ENCODE measurements at regions not wholly inside any gene's neighbourhood (a gene's known extent, or its start where the extent isn't known, plus 50 kb on each side); places are given as distances from the start of the nearest gene placed in this dataset.

DNA sequence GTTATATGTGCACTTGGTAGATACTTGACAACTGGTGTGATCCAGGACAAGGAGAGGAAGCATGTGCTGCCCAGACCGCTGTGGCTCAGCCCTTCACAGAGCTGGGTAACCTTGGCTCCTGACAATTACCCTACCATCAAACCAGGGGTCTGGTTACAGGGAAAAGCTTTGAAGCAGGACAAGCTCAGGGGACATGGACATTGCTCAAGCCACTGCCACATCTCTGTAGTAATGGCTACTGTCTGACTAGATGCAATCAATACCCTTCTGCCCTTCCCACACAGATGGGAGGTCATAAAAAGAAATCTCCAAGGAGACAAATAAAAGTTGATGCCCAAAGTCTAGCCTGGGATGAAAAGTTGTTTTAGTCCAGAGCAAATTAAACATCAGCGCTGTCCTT, 577.4 kb downstream of the MED13L start:
- DNase-seq = no peak
- Mint-ChIP-seq H3K27me3 (peaks cover 3 to 17% (median 7%) of the 10 kb centered on the region in 5 donors), H3K4me1 (no peaks in the 10 kb centered on the region), H3K9me3 (peaks cover 0 to 13% (median 5%) of the 10 kb centered on the region in 9 donors), H3K4me3 (no peak overlapping the region), H3K27ac (no peak overlapping the region), H3K36me3 (no peaks in the 10 kb centered on the region)
- POLR2A ChIA-PET = no interaction called here
- ATAC-seq = no peak

GRCh38 chr12:115698257-115698656, 579.2 kb downstream of the MED13L start:
- no peak for DNase-seq
- Mint-ChIP-seq H3K36me3 (no peaks in the 10 kb centered on the region), H3K27ac (no peak overlapping the region), H3K4me1 (no peaks in the 10 kb centered on the region), H3K4me3 (no peak overlapping the region), H3K27me3 (peaks cover 6 to 17% (median 11%) of the 10 kb centered on the region in 5 donors), H3K9me3 (peaks cover 0 to 16% (median 4%) of the 10 kb centered on the region in 9 donors)
- POLR2A ChIA-PET = no interaction called here
- no peak for ATAC-seq

GRCh38 chr12:115697340-115697739, 580.2 kb downstream of the MED13L start:
- H3K4me1 Mint-ChIP-seq = no peaks in the 10 kb centered on the region
- ATAC-seq (no peak), DNase-seq (no peak)
- peaks cover 0 to 16% (median 4%) of the 10 kb centered on the region in 9 donors for H3K9me3 Mint-ChIP-seq
- no peaks in the 10 kb centered on the region for H3K36me3 Mint-ChIP-seq
- peaks cover 6 to 17% (median 11%) of the 10 kb centered on the region in 5 donors for H3K27me3 Mint-ChIP-seq
- H3K27ac Mint-ChIP-seq = no peak overlapping the region
- no peak overlapping the region for H3K4me3 Mint-ChIP-seq
- POLR2A ChIA-PET = no interaction called here

DNA sequence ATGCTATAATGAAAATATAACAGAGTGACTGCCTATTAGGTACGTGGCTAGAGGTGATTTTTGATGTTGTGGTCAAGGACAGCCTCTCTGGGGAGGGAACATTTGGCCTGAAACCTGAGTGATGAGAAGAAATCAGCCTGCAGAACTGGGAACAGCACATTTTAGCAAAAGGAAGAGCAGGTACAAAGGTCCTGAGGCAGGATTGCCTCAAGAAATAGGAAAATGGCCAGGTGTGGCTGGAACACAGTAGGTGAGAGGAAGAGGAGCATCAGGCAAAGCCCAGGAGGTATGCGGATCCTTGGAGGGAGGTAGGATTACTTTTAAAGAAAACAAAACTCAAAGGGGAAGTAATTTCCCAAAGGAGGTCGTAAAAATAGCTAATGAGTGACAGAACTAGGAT, 582.9 kb downstream of the MED13L start:
- ATAC-seq (no peak), DNase-seq (no peak)
- Mint-ChIP-seq H3K27me3 (peaks cover 7 to 25% (median 11%) of the 10 kb centered on the region in 5 donors), H3K36me3 (peaks cover 0 to 2% (median 0%) of the 10 kb centered on the region in 3 donors), H3K4me1 (no peaks in the 10 kb centered on the region), H3K27ac (no peak overlapping the region), H3K4me3 (no peak overlapping the region), H3K9me3 (peaks cover 0 to 13% (median 0%) of the 10 kb centered on the region in 9 donors)
- POLR2A ChIA-PET = no interaction called here

- H3K4me1 Mint-ChIP-seq = no peaks in the 10 kb centered on the region
- POLR2A ChIA-PET = no interaction called here
These were observed 583.5 kb downstream of the MED13L start for GRCh38 chr12:115693970-115694369.

DNA sequence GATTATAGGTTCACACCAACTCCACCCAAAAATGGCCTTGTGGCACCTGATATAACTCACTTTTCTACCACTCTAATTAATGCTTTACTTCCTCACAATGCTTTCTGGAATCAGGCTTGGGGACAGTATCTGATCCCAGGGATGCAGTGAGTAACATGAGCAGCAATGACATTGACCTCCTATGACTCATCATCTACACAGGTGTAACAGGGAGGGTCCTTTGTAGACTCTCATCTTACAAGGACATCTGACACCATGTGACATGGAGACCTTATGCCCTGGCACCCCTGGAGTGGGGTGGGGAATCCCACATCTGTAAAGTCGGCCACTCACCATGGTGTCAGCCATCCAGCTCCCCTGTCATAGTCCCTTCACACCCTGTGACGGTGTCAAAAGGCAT, 586.4 kb downstream of the MED13L start:
- Mint-ChIP-seq H3K4me3 (no peak overlapping the region), H3K4me1 (no peaks in the 10 kb centered on the region), H3K36me3 (peaks cover 0 to 5% (median 0%) of the 10 kb centered on the region in 3 donors), H3K9me3 (peaks cover 0 to 9% (median 0%) of the 10 kb centered on the region in 9 donors), H3K27me3 (peaks cover 7 to 33% (median 26%) of the 10 kb centered on the region in 5 donors), H3K27ac (no peak overlapping the region)
- ATAC-seq (no peak), DNase-seq (no peak)
- POLR2A ChIA-PET = no interaction called here

More at GRCh38 chr12:115693970-115694369, 583.5 kb downstream of the MED13L start:
- peaks cover 7 to 29% (median 15%) of the 10 kb centered on the region in 5 donors for H3K27me3 Mint-ChIP-seq
- peaks cover 0 to 13% (median 0%) of the 10 kb centered on the region in 9 donors for H3K9me3 Mint-ChIP-seq
- no peak overlapping the region for H3K27ac Mint-ChIP-seq
- H3K36me3 Mint-ChIP-seq = peaks cover 0 to 5% (median 0%) of the 10 kb centered on the region in 3 donors
- no peak overlapping the region for H3K4me3 Mint-ChIP-seq
- DNase-seq (no peak), ATAC-seq (no peak)

DNA sequence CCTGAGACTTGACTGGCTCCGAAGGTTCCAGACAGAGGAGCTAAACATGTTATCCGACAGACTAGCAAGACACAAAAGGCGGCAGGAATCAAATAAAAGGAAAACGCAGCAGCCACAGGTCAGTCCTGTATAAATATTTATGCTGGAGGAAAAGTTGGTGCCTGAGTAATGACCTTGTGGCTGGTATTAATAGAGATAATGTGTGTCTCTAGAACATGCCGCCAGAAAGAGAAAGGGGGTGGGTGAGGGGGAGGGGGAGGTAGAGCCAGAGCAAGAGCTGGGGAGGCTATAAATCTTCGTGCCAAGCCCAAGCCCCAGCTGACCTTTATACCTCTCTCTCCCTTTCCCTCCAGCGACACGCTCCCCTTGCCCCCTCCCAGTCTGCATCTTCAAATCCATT, 590.4 kb downstream of the MED13L start:
- H3K4me1 Mint-ChIP-seq = no peaks in the 10 kb centered on the region
- H3K27ac Mint-ChIP-seq = no peak overlapping the region
- peaks cover 0 to 25% (median 16%) of the 10 kb centered on the region in 5 donors for H3K27me3 Mint-ChIP-seq
- peaks cover 0 to 5% (median 0%) of the 10 kb centered on the region in 3 donors for H3K36me3 Mint-ChIP-seq
- ATAC-seq = no peak
- no peak for DNase-seq
- POLR2A ChIA-PET = no interaction called here
- peaks cover 0 to 5% (median 2%) of the 10 kb centered on the region in 9 donors for H3K9me3 Mint-ChIP-seq
- no peak overlapping the region for H3K4me3 Mint-ChIP-seq

DNA sequence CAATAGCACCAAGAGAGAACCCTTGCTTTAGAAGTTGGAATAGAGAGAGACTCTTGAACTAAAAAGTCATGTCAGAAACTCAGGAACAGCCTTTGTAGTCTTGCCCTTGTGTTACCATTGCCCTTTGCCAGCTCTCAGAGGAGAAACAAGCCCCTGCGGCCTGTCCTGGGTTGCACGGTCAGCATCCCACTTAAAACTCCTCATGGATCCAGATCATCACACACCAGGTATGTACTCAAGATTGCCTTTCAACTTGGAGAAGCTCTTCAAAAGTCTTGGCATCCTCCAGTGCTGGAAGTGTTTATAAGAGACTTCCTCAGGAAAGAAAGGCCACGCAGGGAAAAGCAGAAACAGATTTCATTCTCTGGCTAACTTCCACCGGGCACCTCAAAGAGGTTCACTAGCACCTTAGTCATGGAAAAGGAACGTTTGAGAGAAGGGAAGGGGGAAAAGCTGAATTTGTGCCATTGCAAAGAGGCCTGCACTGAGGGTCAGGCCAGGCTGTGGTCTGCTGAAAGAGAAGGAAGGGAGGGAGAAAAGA, 594.2 kb downstream of the MED13L start:
- peaks cover 0 to 15% (median 9%) of the 10 kb centered on the region in 5 donors for H3K27me3 Mint-ChIP-seq
- POLR2A ChIA-PET = no interaction called here
- no peak overlapping the region for H3K27ac Mint-ChIP-seq
- no peaks in the 10 kb centered on the region for H3K4me1 Mint-ChIP-seq
- no peak for DNase-seq
- ATAC-seq = no peak
- H3K36me3 Mint-ChIP-seq = no peaks in the 10 kb centered on the region
- peaks cover 0 to 7% (median 2%) of the 10 kb centered on the region in 9 donors for H3K9me3 Mint-ChIP-seq
- no peak overlapping the region for H3K4me3 Mint-ChIP-seq

GRCh38 chr12:115680967-115681366, 596.5 kb downstream of the MED13L start:
- Mint-ChIP-seq H3K27ac (no peak overlapping the region), H3K4me3 (no peak overlapping the region), H3K36me3 (peaks cover 0 to 5% (median 0%) of the 10 kb centered on the region in 3 donors), H3K27me3 (peaks cover 0 to 11% (median 4%) of the 10 kb centered on the region in 5 donors), H3K4me1 (no peaks in the 10 kb centered on the region), H3K9me3 (peaks cover 0 to 9% (median 2%) of the 10 kb centered on the region in 9 donors)
- DNase-seq = no peak
- no peak for ATAC-seq
- POLR2A ChIA-PET = no interaction called here

DNA sequence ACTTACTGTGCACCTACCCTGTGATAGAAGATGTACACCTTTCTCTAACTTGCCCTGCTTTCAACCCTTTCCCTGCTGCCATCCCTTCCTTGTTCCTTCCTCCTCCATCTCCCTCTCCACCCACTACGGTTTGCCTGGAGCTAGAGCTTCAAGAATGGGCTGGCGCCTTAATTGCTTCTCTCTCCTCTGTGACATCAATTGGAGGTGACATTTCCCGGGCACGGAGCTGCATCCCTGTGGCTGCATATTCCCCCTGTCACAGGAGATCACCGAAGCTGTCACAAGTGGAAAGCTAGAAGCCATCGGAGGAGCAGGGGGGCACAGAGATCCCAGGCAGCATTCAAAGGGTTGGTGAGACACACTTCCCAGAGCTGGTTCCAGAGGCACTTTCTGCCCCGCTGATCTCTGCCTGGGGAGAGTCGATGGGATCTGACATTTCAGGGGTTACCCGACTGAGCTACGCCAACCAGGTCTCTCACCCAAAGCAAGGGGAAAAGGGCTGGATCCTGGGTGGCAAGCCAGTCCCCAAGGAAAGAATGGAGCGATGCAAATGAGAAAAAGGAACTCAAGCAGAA, 604.9 kb downstream of the MED13L start:
- Mint-ChIP-seq H3K9me3 (peaks cover 0 to 21% (median 5%) of the 10 kb centered on the region in 9 donors), H3K4me1 (no peaks in the 10 kb centered on the region), H3K27me3 (peaks cover 0 to 11% (median 5%) of the 10 kb centered on the region in 5 donors), H3K27ac (no peak overlapping the region), H3K36me3 (peaks cover 0 to 5% (median 0%) of the 10 kb centered on the region in 3 donors), H3K4me3 (no peak overlapping the region)
- ATAC-seq (no peak), DNase-seq (no peak)
- POLR2A ChIA-PET = no interaction called here

DNA sequence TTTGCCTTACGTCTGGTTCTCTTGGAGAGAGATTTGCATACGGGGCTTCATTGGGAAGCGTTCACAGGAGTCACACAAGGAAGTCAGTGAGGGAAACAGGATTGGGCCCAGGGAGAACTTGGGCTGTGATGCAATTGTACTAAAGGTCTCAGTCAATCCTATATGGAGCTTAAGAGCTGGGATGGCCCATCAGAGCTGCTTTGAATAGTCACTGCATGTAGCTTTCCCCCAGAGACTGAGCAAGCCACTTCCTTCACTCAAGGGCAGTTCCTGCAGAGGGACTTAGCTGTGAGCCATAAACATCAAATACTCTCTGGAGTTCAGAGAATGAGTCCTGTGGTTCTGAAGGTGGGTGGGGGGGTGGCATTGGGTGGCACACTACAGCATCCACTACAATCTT, 605.4 kb downstream of the MED13L start:
- H3K4me3 Mint-ChIP-seq = no peak overlapping the region
- no peak for ATAC-seq
- H3K9me3 Mint-ChIP-seq = peaks cover 0 to 21% (median 5%) of the 10 kb centered on the region in 9 donors
- POLR2A ChIA-PET = no interaction called here
- peaks cover 0 to 11% (median 5%) of the 10 kb centered on the region in 5 donors for H3K27me3 Mint-ChIP-seq
- H3K36me3 Mint-ChIP-seq = peaks cover 0 to 5% (median 0%) of the 10 kb centered on the region in 3 donors
- no peak overlapping the region for H3K27ac Mint-ChIP-seq
- no peak for DNase-seq
- no peaks in the 10 kb centered on the region for H3K4me1 Mint-ChIP-seq

- no peaks in the 10 kb centered on the region for H3K36me3 Mint-ChIP-seq
These were observed 606.6 kb downstream of the MED13L start for GRCh38 chr12:115670869-115671268.

GRCh38 chr12:115667116-115667515, 610.4 kb downstream of the MED13L start:
- DNase-seq (no peak), ATAC-seq (no peak)
- no peak overlapping the region for H3K27ac Mint-ChIP-seq
- no peaks in the 10 kb centered on the region for H3K4me1 Mint-ChIP-seq
- no peak overlapping the region for H3K4me3 Mint-ChIP-seq
- no peaks in the 10 kb centered on the region for H3K36me3 Mint-ChIP-seq
- POLR2A ChIA-PET = no interaction called here
- H3K27me3 Mint-ChIP-seq = peaks cover 0 to 11% (median 2%) of the 10 kb centered on the region in 5 donors
- peaks cover 0 to 13% (median 2%) of the 10 kb centered on the region in 9 donors for H3K9me3 Mint-ChIP-seq

More at GRCh38 chr12:115670869-115671268, 606.6 kb downstream of the MED13L start:
- Mint-ChIP-seq H3K9me3 (peaks cover 0 to 21% (median 4%) of the 10 kb centered on the region in 9 donors), H3K27ac (no peak overlapping the region), H3K4me1 (no peaks in the 10 kb centered on the region), H3K4me3 (no peak overlapping the region), H3K27me3 (peaks cover 0 to 3% (median 0%) of the 10 kb centered on the region in 5 donors)
- no peak for DNase-seq
- POLR2A ChIA-PET = no interaction called here
- no peak for ATAC-seq
